MG63 (cell line): ENCODE measurements at regions not wholly inside any gene's neighbourhood (a gene's known extent, or its start where the extent isn't known, plus 50 kb on each side); places are given as distances from the start of the nearest gene placed in this dataset.
"Not testable (repeated sequence)": the region's sequence is repeated elsewhere in the genome, so short reads cannot be mapped to it uniquely, and the experiment has no call there.

Source experiments
- DNase-seq: peaks from one replicate; pipeline ENCODE4 v3.0.0-alpha.2; 2020
- H3K27me3 ChIP-seq: fragments of 250-450 bp; sonication (Bioruptor Pico); 2 replicates; pipeline ENCODE4 v1.5.1; 2020; ENCODE audit warnings: mild to moderate bottlenecking, moderate library complexity
- H3K36me3 ChIP-seq: fragments of 250-450 bp; sonication (Bioruptor Pico); 2 replicates; pipeline ENCODE4 v1.5.1; 2020; ENCODE audit warnings: mild to moderate bottlenecking, moderate library complexity
- H3K4me3 ChIP-seq: fragments of 250-450 bp; sonication (Bioruptor Pico); 2 replicates; pipeline ENCODE4 v1.5.1; 2020; ENCODE audit warnings: mild to moderate bottlenecking, moderate library complexity
- H3K9me3 ChIP-seq: fragments of 250-450 bp; sonication (Bioruptor Pico); 2 replicates; pipeline ENCODE4 v1.5.1; 2020; ENCODE audit warnings: mild to moderate bottlenecking, moderate library complexity

DNA sequence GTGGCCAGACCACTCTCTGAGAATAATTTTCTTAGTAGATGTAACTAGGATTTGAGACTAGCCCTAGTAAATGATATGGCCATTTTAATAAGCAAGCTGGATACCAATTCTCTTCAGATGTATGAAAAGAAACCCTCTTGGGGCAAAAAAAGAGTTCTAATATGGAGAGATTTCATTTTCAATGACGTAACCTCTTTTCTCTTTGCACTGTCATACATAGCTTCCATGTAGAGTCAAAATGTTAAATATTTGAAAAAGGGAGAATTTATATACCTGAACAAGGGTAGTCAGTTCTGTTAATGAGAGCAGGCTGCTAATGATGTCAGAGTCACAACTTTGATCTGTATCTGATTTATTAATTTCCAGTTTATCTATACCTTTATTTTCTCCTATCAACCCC, 120.0 kb downstream of the KBTBD8 start:
- no peaks in the 10 kb centered on the region for H3K36me3 ChIP-seq
- H3K4me3 ChIP-seq: no peak overlapping the region
- no peaks in the 10 kb centered on the region for H3K9me3 ChIP-seq
- DNase-seq: no peak
- no peaks in the 10 kb centered on the region for H3K27me3 ChIP-seq

DNA sequence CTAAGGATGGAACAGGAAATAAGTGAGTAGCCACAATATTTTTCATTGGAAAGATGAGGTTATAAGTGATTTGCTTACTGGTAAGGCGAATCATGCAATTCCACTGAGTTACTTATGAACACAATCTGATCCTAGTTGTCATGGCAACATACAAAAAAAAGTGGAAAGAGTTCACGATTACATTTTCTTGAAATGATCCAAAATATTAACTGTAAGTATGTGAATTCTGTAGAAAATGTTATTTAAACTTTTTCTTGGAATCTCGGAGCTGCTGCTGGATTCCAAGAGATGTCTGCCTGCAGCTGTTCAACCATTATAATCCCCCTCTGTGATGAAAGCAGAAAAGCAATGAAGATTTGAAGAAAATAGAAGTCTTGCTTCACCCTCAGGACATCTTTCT, 120.5 kb downstream of the KBTBD8 start:
- no peaks in the 10 kb centered on the region for H3K27me3 ChIP-seq
- no peaks in the 10 kb centered on the region for H3K36me3 ChIP-seq
- DNase-seq: no peak
- no peak overlapping the region for H3K4me3 ChIP-seq
- no peaks in the 10 kb centered on the region for H3K9me3 ChIP-seq

DNA sequence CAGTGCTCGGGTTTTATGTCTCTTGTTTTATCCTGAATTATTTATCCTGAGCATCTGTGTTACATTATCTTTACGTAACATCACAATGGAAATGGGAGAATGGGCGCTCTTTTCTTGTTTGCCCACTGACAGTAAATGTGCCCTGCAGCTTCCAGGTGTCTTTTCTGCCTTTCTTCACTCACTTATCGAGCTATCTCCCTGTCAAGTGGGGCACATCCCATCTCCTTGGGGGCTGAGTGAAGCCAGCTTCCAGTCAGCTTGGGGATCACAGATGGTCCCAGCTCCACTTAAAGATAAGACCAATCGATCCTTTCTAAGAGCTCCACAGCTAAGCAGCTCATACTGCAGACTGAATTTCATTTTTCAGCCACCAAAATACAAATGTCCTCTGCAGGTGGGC, 125.8 kb downstream of the KBTBD8 start:
- DNase-seq: no peak

DNA sequence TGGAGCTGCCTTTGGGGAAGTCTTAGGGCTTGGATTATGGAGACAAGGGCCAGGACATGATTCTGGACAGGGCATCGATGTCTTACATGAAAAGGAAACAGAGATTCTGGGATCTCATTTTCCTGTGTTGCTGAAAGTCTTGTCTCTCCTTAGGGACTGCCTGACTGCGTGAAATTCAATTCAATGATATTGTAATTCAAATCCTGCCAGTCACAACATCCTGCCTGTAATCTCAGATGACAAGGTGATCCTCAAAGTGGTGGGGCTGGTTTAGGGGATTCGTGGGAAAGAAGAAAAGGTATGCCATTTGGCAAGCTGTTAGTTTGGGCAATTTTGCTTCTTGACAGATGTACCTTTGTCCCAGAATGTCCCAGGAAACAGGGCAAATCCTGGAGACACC, 129.1 kb downstream of the KBTBD8 start:
- DNase-seq: no peak
- Histone ChIP-seq H3K36me3 (no peaks in the 10 kb centered on the region), H3K4me3 (no peak overlapping the region), H3K27me3 (no peaks in the 10 kb centered on the region), H3K9me3 (no peaks in the 10 kb centered on the region)

More for the DNA sequence above, 125.8 kb downstream of the KBTBD8 start:
- H3K4me3 ChIP-seq: no peak overlapping the region
- no peaks in the 10 kb centered on the region for H3K9me3 ChIP-seq
- H3K27me3 ChIP-seq: no peaks in the 10 kb centered on the region
- H3K36me3 ChIP-seq: no peaks in the 10 kb centered on the region

- DNase-seq: no peak
- no peaks in the 10 kb centered on the region for H3K27me3 ChIP-seq
- H3K9me3 ChIP-seq: no peaks in the 10 kb centered on the region
- H3K4me3 ChIP-seq: no peak overlapping the region
- H3K36me3 ChIP-seq: no peaks in the 10 kb centered on the region
Measured at GRCh38 chr3:67142432-67142831, 144.3 kb downstream of the KBTBD8 start.

DNA sequence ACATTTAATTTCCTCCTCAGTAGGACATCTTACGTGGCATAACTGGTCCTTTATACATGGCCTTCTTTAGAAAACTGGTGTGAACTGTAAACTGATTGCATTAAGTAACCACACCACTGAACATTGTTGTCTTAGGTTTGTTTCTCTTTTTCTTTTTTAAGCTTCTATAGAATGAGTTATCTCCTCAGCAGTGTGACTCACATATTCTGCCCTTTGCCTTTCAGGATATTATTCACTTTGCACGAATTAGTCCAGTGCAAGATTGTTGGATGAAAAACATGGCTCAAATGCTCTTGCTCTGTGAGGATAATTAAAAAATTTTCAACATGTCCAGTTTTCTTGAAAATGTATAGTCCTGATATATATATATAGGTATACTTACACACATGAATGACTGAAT, 147.6 kb downstream of the KBTBD8 start:
- H3K36me3 ChIP-seq: no peaks in the 10 kb centered on the region

GRCh38 chr3:67154429-67154828, 156.3 kb downstream of the KBTBD8 start:
- Histone ChIP-seq H3K27me3 (no peaks in the 10 kb centered on the region), H3K4me3 (no peak overlapping the region), H3K9me3 (no peaks in the 10 kb centered on the region), H3K36me3 (no peaks in the 10 kb centered on the region)
- no peak for DNase-seq

More for the DNA sequence above, 147.6 kb downstream of the KBTBD8 start:
- DNase-seq: no peak
- Histone ChIP-seq H3K4me3 (no peak overlapping the region), H3K9me3 (no peaks in the 10 kb centered on the region), H3K27me3 (no peaks in the 10 kb centered on the region)

- Histone ChIP-seq H3K9me3 (no peaks in the 10 kb centered on the region), H3K36me3 (no peaks in the 10 kb centered on the region), H3K4me3 (no peak overlapping the region), H3K27me3 (no peaks in the 10 kb centered on the region)
- no peak for DNase-seq
Measured at GRCh38 chr3:67167481-67167880, 169.4 kb downstream of the KBTBD8 start.

DNA sequence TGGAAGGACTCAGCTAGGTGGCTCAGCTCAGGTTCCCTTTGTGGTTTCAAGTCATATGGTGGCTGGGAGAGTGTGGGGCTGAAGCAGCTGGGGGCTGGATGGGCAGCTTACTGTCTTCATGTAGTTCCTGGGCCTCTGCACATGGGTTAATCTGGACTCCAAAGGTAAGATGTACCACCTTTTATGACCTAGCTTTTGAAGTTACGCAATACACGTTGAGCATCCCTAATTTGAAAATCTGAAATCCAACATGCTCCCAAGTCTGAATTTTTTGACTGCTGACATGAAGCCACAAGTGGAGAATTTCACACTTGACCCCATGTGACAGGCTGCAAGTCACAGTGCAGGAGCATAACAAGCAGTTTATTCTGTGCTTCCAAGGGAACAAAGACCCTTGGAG, 173.7 kb downstream of the KBTBD8 start:
- no peaks in the 10 kb centered on the region for H3K27me3 ChIP-seq

GRCh38 chr3:67173130-67173529, 175.0 kb downstream of the KBTBD8 start:
- not testable (repeated sequence) for H3K27me3 ChIP-seq, H3K9me3 ChIP-seq, DNase-seq, H3K4me3 ChIP-seq, H3K36me3 ChIP-seq

More for the DNA sequence above, 173.7 kb downstream of the KBTBD8 start:
- Histone ChIP-seq H3K9me3 (no peaks in the 10 kb centered on the region), H3K36me3 (no peaks in the 10 kb centered on the region), H3K4me3 (no peak overlapping the region)
- no peak for DNase-seq

GRCh38 chr3:67176396-67176795, 178.3 kb downstream of the KBTBD8 start:
- Histone ChIP-seq H3K9me3 (no peaks in the 10 kb centered on the region), H3K36me3 (no peaks in the 10 kb centered on the region), H3K4me3 (no peak overlapping the region)

GRCh38 chr3:67192466-67192865, 194.4 kb downstream of the KBTBD8 start:
- no peak for DNase-seq
- no peak overlapping the region for H3K4me3 ChIP-seq
- H3K36me3 ChIP-seq: no peaks in the 10 kb centered on the region
- no peaks in the 10 kb centered on the region for H3K27me3 ChIP-seq
- H3K9me3 ChIP-seq: no peaks in the 10 kb centered on the region

More at GRCh38 chr3:67176396-67176795, 178.3 kb downstream of the KBTBD8 start:
- H3K27me3 ChIP-seq: no peaks in the 10 kb centered on the region
- DNase-seq: no peak

GRCh38 chr3:67196677-67197076, 198.6 kb downstream of the KBTBD8 start:
- no peak overlapping the region for H3K4me3 ChIP-seq
- no peaks in the 10 kb centered on the region for H3K27me3 ChIP-seq
- no peaks in the 10 kb centered on the region for H3K9me3 ChIP-seq
- H3K36me3 ChIP-seq: no peaks in the 10 kb centered on the region
- no peak for DNase-seq

GRCh38 chr3:67198374-67198773, 200.3 kb downstream of the KBTBD8 start:
- DNase-seq: no peak
- Histone ChIP-seq H3K27me3 (no peaks in the 10 kb centered on the region), H3K9me3 (no peaks in the 10 kb centered on the region), H3K4me3 (no peak overlapping the region), H3K36me3 (no peaks in the 10 kb centered on the region)

- no peaks in the 10 kb centered on the region for H3K36me3 ChIP-seq
- H3K9me3 ChIP-seq: no peaks in the 10 kb centered on the region
- no peak for DNase-seq
- H3K4me3 ChIP-seq: no peak overlapping the region
- H3K27me3 ChIP-seq: no peaks in the 10 kb centered on the region
Measured at GRCh38 chr3:67200618-67201017, 202.5 kb downstream of the KBTBD8 start.

DNA sequence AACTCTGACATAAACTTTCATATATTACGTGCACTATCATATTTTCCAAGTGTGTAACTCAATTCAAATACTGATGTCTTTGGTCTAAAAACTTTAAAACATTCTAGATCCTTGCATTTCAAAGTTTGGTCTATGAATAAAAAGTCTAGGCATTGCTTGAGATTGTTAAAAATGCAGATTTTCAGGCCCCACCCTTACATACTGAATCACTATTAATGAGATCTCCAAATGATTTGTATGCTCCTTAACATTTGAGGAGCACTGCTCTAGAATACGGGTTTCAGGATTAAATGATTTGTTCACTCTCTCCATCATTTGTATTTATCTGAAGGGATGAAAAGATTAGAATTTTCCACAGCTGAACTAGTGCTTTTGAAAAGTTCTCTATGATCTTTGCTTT, 202.9 kb downstream of the KBTBD8 start:
- no peak for DNase-seq
- H3K27me3 ChIP-seq: no peaks in the 10 kb centered on the region
- H3K9me3 ChIP-seq: no peaks in the 10 kb centered on the region
- H3K4me3 ChIP-seq: no peak overlapping the region
- no peaks in the 10 kb centered on the region for H3K36me3 ChIP-seq

DNA sequence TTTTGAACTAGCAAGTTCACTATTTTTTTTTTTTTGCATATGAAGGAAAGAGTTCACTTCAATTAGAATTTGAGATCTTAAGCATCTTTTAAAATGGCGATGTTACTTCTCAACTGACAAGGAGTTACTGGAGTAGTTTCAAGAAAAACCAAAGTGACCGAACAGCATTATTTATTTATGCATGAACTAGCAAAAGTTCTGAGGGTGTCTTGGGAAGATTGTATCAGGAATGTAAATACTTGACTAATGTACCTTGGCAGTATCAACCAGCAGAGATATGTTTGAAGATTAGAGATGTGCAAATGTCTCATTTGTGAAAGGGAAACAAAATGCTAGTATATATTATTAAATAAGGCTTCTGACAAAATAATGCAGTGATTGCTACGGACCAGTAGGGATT, 203.9 kb downstream of the KBTBD8 start:
- no peak for DNase-seq
- H3K9me3 ChIP-seq: no peaks in the 10 kb centered on the region
- H3K36me3 ChIP-seq: no peaks in the 10 kb centered on the region
- no peaks in the 10 kb centered on the region for H3K27me3 ChIP-seq
- H3K4me3 ChIP-seq: no peak overlapping the region

DNA sequence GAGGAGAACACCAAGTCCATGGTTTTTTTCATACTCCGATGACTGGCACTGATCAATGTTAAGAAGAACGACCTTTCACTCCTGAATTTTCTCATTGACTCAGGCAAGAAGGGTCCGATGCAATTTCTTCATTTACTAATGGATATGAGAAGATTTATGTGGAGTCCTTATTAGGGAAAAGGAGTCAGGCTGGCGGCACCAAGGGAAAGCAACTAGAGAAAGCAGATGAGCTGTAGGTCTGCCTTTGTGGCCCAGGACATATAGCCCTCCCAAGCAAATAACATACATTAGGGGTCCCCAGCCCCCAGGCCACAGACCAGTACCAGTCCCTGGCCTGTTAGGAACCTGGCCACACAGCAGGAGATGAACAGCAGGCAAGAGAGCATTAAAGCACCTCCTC, 206.8 kb downstream of the KBTBD8 start:
- H3K27me3 ChIP-seq: no peaks in the 10 kb centered on the region
- DNase-seq: no peak
- no peak overlapping the region for H3K4me3 ChIP-seq

DNA sequence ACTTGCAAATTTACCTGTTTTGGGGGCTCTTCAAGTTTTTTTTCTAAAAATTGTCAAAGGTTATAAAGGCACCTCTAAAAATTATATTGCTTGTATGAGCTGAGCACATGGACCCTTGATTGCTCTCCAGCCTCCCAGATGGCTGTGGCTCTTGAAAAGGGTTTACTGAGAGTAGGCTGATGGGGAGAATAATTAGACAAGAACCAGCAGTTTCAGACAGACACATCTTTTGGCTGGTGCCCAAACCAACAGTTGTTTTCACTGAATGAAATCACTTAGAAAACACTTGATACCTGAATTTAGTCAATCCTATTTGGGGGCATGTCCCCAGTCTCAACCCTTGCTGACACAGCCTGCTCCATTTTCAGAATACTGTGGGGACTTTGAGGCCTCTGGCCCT, 217.6 kb downstream of the KBTBD8 start:
- DNase-seq: no peak
- Histone ChIP-seq H3K4me3 (no peak overlapping the region), H3K27me3 (no peaks in the 10 kb centered on the region), H3K9me3 (no peaks in the 10 kb centered on the region), H3K36me3 (no peaks in the 10 kb centered on the region)

More for the DNA sequence above, 206.8 kb downstream of the KBTBD8 start:
- no peaks in the 10 kb centered on the region for H3K36me3 ChIP-seq
- H3K9me3 ChIP-seq: no peaks in the 10 kb centered on the region
